ENCODE measurements at regions not wholly inside any gene's neighbourhood (a gene's known extent, or its start where the extent isn't known, plus 50 kb on each side); places are given as distances from the start of the nearest gene placed in this dataset.

- DNase-seq (ENCODE audit: low read depth) = no peak
Observed at GRCh38 chr12:113766131-113766878, 199.8 kb downstream of the RBM19 start.

- DNase-seq (ENCODE audit: low read depth) = no peak
Observed at GRCh38 chr12:113764661-113765060, 201.5 kb downstream of the RBM19 start.

- no peak for DNase-seq (ENCODE audit: low read depth)
Observed at GRCh38 chr12:113762882-113763816, 203.0 kb downstream of the RBM19 start.

- no peak for DNase-seq (ENCODE audit: low read depth)
Observed at GRCh38 chr12:113762155-113762881, 203.8 kb downstream of the RBM19 start.

- no peak for DNase-seq (ENCODE audit: low read depth)
Observed at GRCh38 chr12:113759135-113759534, 207.0 kb downstream of the RBM19 start.

- no peak for DNase-seq (ENCODE audit: low read depth)
Observed at GRCh38 chr12:113758165-113758924, 207.8 kb downstream of the RBM19 start.

- no peak for DNase-seq (ENCODE audit: low read depth)
Observed at GRCh38 chr12:113757221-113758002, 208.7 kb downstream of the RBM19 start.

GRCh38 chr12:113756609-113757008 is 209.5 kb downstream of the RBM19 start:
- DNase-seq (ENCODE audit: low read depth) = no peak

GRCh38 chr12:113755098-113755497 is 211.0 kb downstream of the RBM19 start:
- DNase-seq (ENCODE audit: low read depth) = no peak

- no peak for DNase-seq (ENCODE audit: low read depth)
Observed at GRCh38 chr12:113751513-113751912, 214.6 kb downstream of the RBM19 start.

- DNase-seq (ENCODE audit: low read depth) = no peak
Observed at GRCh38 chr12:113749433-113749815, 216.7 kb downstream of the RBM19 start.

GRCh38 chr12:113748707-113749432 is 217.3 kb downstream of the RBM19 start:
- no peak for DNase-seq (ENCODE audit: low read depth)

GRCh38 chr12:113747017-113747416 is 219.1 kb downstream of the RBM19 start:
- DNase-seq (ENCODE audit: low read depth) = no peak

GRCh38 chr12:113744802-113745395 is 221.2 kb downstream of the RBM19 start:
- no peak for DNase-seq (ENCODE audit: low read depth)

- no peak for DNase-seq (ENCODE audit: low read depth)
Observed at GRCh38 chr12:113742801-113743200, 223.3 kb downstream of the RBM19 start.

- DNase-seq (ENCODE audit: low read depth) = no peak
Observed at GRCh38 chr12:113740699-113741098, 225.4 kb downstream of the RBM19 start.

- no peak for DNase-seq (ENCODE audit: low read depth)
Observed at GRCh38 chr12:113735131-113735530, 231.0 kb downstream of the RBM19 start.

- no peak for DNase-seq (ENCODE audit: low read depth)
Observed at GRCh38 chr12:113734503-113734902, 231.6 kb downstream of the RBM19 start.

GRCh38 chr12:113732916-113733315 is 233.2 kb downstream of the RBM19 start:
- no peak for DNase-seq (ENCODE audit: low read depth)

GRCh38 chr12:113727651-113728061 is 238.5 kb downstream of the RBM19 start:
- DNase-seq (ENCODE audit: low read depth) = peak; percentile 16

Measured in stromal cell of bone marrow (primary cell).